ENCODE measurements at regions not wholly inside any gene's neighbourhood (a gene's known extent, or its start where the extent isn't known, plus 50 kb on each side); places are given as distances from the start of the nearest gene placed in this dataset.

- TF ChIP-seq POLR2AphosphoS5 (IDR thresholded peaks at IDR 0.05), result no peak
- TF ChIP-seq CTCF (IDR thresholded peaks at IDR 0.05), result no peak
- TF ChIP-seq EP300 (IDR thresholded peaks at IDR 0.05; ENCODE audit: low read depth), result no peak
- TF ChIP-seq POLR2A (IDR thresholded peaks at IDR 0.05), result no peak
These were observed 161.6 kb upstream of the OBI1 start for GRCh38 chr13:78820541-78820940.

Measured in transverse colon (tissue), 4 donors.